Sigmoid colon (tissue), 4 donors: ENCODE measurements at regions not wholly inside any gene's neighbourhood (a gene's known extent, or its start where the extent isn't known, plus 50 kb on each side); places are given as distances from the start of the nearest gene placed in this dataset.

Experiments used
- CTCF ChIP-seq, 4 experiments: fragments of 450-650 bp in 3 of 4; fragments of 200-600 bp in 1 of 4; IDR thresholded peaks; one replicate each; pipeline ENCODE4 v1.5.1; 2016 to 2019; ENCODE audit warnings: antibody characterized with exemption in 4 of 4, mild to moderate bottlenecking in 3 of 4, moderate library complexity in 2 of 4
- EP300 ChIP-seq, 4 donors: sonication (generic); formaldehyde crosslinking; IDR thresholded peaks; one replicate each; pipeline ENCODE4 v1.6.1; 2017; ENCODE audit warnings: antibody characterized with exemption in 4 of 4

GRCh38 chr6:125519367-125519766 is 217.6 kb upstream of the HDDC2 start:
- TF ChIP-seq CTCF (IDR thresholded peaks at IDR 0.05) (no peak), EP300 (IDR thresholded peaks at IDR 0.05) (no peak)
